Stomach smooth muscle (tissue), 2 donors: ENCODE measurements at regions not wholly inside any gene's neighbourhood (a gene's known extent, or its start where the extent isn't known, plus 50 kb on each side); places are given as distances from the start of the nearest gene placed in this dataset.

Experiments
- H3K27ac ChIP-seq: one replicate; pipeline ENCODE4 v1.7.0; 2013; ENCODE audit warnings: mild to moderate bottlenecking, low read length, inconsistent platforms
- H3K27me3 ChIP-seq, 2 donors: one replicate each; pipeline ENCODE4 v1.7.0; 2013; ENCODE audit warnings: low read length in 2 of 2; ENCODE audit not compliant: insufficient read depth in 2 of 2, control insufficient read depth in 1 of 2
- H3K36me3 ChIP-seq, 2 donors: one replicate each; pipeline ENCODE4 v1.7.0; 2013; ENCODE audit warnings: low read length in 2 of 2; ENCODE audit not compliant: control insufficient read depth in 2 of 2, insufficient read depth in 2 of 2
- H3K4me1 ChIP-seq: one replicate; pipeline ENCODE4 v1.7.0; 2013; ENCODE audit warnings: low read length; ENCODE audit not compliant: control insufficient read depth, insufficient read depth
- H3K4me3 ChIP-seq, 2 donors: one replicate each; pipeline ENCODE4 v1.7.0; 2013; ENCODE audit warnings: low read length in 2 of 2
- H3K9ac ChIP-seq, 2 donors: one replicate each; pipeline ENCODE4 v1.7.0; 2013; ENCODE audit warnings: low read length in 2 of 2, mild to moderate bottlenecking in 1 of 2
- H3K9me3 ChIP-seq, 2 donors: one replicate each; pipeline ENCODE4 v1.7.0; 2013; ENCODE audit warnings: low read length in 2 of 2; ENCODE audit not compliant: control insufficient read depth in 2 of 2
- donor health status: healthy.
- donor health status: Pancreatic carcinoma.

- Histone ChIP-seq H3K27me3 (no peaks in the 10 kb centered on the region), H3K9ac (no peak overlapping the region), H3K4me1 (no peaks in the 10 kb centered on the region), H3K36me3 (no peaks in the 10 kb centered on the region), H3K9me3 (no peaks in the 10 kb centered on the region), H3K27ac (no peak overlapping the region), H3K4me3 (no peak overlapping the region)
These were observed 900.3 kb upstream of the MIR17HG start for GRCh38 chr13:90447034-90447733.

DNA sequence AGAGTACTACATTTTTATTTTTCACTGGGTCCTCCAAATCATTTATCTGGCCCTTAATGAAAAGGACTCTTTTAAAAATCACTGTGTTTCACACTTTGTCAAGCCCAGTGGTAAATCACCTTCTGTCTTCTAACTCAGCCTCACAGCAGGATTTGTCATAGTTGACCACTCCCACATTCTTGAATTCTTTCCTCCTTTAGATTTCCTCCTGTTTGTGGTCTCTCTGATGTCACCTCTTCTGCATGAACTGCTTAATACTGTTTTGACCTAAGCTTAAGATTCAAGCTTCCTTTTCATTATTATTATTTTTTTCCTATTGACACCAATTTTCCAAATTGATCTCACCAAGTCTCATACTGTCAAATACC lies 899.8 kb upstream of the MIR17HG start:
- Histone ChIP-seq H3K9ac (no peak overlapping the region), H3K4me3 (no peak overlapping the region), H3K27ac (no peak overlapping the region), H3K4me1 (no peaks in the 10 kb centered on the region), H3K27me3 (no peaks in the 10 kb centered on the region), H3K36me3 (no peaks in the 10 kb centered on the region), H3K9me3 (no peaks in the 10 kb centered on the region)

GRCh38 chr13:90448466-90449037 lies 898.9 kb upstream of the MIR17HG start:
- Histone ChIP-seq H3K27me3 (no peaks in the 10 kb centered on the region), H3K36me3 (no peaks in the 10 kb centered on the region), H3K27ac (no peak overlapping the region), H3K9me3 (no peaks in the 10 kb centered on the region), H3K9ac (no peak overlapping the region), H3K4me3 (no peak overlapping the region), H3K4me1 (no peaks in the 10 kb centered on the region)

GRCh38 chr13:90453342-90453741 lies 894.1 kb upstream of the MIR17HG start:
- Histone ChIP-seq H3K27ac (no peak overlapping the region), H3K27me3 (no peaks in the 10 kb centered on the region), H3K9ac (no peak overlapping the region), H3K9me3 (no peaks in the 10 kb centered on the region), H3K4me3 (no peak overlapping the region), H3K36me3 (no peaks in the 10 kb centered on the region), H3K4me1 (no peaks in the 10 kb centered on the region)

GRCh38 chr13:90454002-90454636 lies 893.4 kb upstream of the MIR17HG start:
- Histone ChIP-seq H3K9me3 (no peaks in the 10 kb centered on the region), H3K4me3 (no peak overlapping the region), H3K36me3 (no peaks in the 10 kb centered on the region), H3K27ac (no peak overlapping the region), H3K4me1 (no peaks in the 10 kb centered on the region), H3K9ac (no peak overlapping the region), H3K27me3 (no peaks in the 10 kb centered on the region)

DNA sequence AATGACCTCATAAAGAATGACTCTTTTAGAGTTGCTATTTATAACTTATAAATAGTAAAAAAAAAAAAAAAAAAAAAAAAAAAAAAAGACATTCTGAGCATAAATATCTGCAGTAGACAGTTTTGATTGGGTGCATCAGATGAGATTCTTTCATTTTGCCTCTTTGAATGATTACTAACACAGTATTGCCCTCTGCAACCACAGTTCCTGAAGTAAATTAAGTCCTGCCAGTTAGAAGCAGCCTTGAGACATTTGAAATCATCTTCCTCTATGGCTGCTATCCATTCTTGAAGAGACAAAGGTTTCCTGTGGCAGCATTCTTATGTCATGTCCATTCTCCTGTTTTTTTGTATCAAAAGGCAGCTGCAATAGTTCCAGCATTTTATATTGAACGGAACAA lies 892.4 kb upstream of the MIR17HG start:
- Histone ChIP-seq H3K27me3 (no peaks in the 10 kb centered on the region), H3K36me3 (no peaks in the 10 kb centered on the region), H3K9ac (no peak overlapping the region), H3K9me3 (no peaks in the 10 kb centered on the region), H3K4me3 (no peak overlapping the region), H3K27ac (no peak overlapping the region), H3K4me1 (no peaks in the 10 kb centered on the region)

- Histone ChIP-seq H3K9ac (no peak overlapping the region), H3K27me3 (no peaks in the 10 kb centered on the region), H3K4me3 (no peak overlapping the region), H3K27ac (no peak overlapping the region), H3K9me3 (no peaks in the 10 kb centered on the region), H3K36me3 (no peaks in the 10 kb centered on the region), H3K4me1 (no peaks in the 10 kb centered on the region)
These were observed 891.7 kb upstream of the MIR17HG start for GRCh38 chr13:90455823-90456222.

DNA sequence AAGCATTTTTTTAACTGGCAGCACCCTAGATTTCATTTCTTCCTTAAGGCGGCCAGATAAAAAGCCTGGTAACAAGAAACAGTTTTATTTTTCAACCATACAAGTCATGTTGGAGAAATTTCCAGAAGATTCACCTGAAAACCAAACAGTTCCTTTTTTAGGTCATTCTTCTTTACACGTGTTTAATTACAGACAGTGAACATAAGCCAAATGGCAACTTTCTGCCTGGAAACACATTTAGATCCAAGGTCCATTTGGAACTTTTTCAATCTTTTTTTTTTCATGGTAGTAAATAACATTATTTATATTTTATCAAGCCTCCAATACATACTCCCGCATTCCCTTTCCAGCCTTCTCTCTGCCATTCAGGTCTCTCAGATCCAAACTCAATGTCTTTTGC lies 886.1 kb upstream of the MIR17HG start:
- Histone ChIP-seq H3K9ac (no peak overlapping the region), H3K27me3 (no peaks in the 10 kb centered on the region), H3K4me1 (no peaks in the 10 kb centered on the region), H3K36me3 (no peaks in the 10 kb centered on the region), H3K4me3 (no peak overlapping the region), H3K9me3 (no peaks in the 10 kb centered on the region), H3K27ac (no peak overlapping the region)

GRCh38 chr13:90477216-90477615 lies 870.3 kb upstream of the MIR17HG start:
- no peaks in the 10 kb centered on the region for H3K9me3 ChIP-seq
- no peak overlapping the region for H3K9ac ChIP-seq
- H3K27ac ChIP-seq, result no peak overlapping the region
- H3K4me3 ChIP-seq, result no peak overlapping the region
- H3K27me3 ChIP-seq, result no peaks in the 10 kb centered on the region
- no peaks in the 10 kb centered on the region for H3K4me1 ChIP-seq
- H3K36me3 ChIP-seq, result no peaks in the 10 kb centered on the region

- no peaks in the 10 kb centered on the region for H3K9me3 ChIP-seq
- no peak overlapping the region for H3K27ac ChIP-seq
- H3K9ac ChIP-seq, result no peak overlapping the region
- H3K27me3 ChIP-seq, result no peaks in the 10 kb centered on the region
- H3K4me3 ChIP-seq, result no peak overlapping the region
- no peaks in the 10 kb centered on the region for H3K4me1 ChIP-seq
- H3K36me3 ChIP-seq, result no peaks in the 10 kb centered on the region
These were observed 863.6 kb upstream of the MIR17HG start for GRCh38 chr13:90483906-90484305.

DNA sequence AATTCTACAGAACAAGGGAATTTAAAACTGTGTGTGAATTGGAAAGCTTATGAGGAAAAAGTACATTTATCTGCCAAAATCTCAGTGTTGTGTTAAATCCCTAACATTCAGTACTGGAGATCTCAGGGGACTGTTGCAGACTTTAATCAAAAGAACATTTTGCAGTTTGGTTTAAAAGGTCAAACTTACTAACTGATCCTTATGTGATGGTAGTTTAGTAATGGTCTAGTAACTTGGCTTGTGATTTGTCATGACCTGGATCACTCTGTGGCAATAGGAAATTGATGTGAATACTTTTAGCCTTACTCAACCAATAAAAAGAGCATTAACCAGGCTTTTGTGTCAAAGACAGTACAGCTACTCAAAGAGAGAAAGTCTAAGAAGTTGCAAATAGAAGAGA lies 862.1 kb upstream of the MIR17HG start:
- Histone ChIP-seq H3K4me3 (no peak overlapping the region), H3K9ac (no peak overlapping the region), H3K36me3 (no peaks in the 10 kb centered on the region), H3K9me3 (no peaks in the 10 kb centered on the region), H3K27me3 (no peaks in the 10 kb centered on the region), H3K27ac (no peak overlapping the region), H3K4me1 (no peaks in the 10 kb centered on the region)
